Renal pelvis (tissue), 1 donor: ENCODE measurements at regions not wholly inside any gene's neighbourhood (a gene's known extent, or its start where the extent isn't known, plus 50 kb on each side); places are given as distances from the start of the nearest gene placed in this dataset.
"Not testable (repeated sequence)": the region's sequence is repeated elsewhere in the genome, so short reads cannot be mapped to it uniquely, and the experiment has no call there.

Experiments used
- DNase-seq: peaks from one replicate; pipeline ENCODE4 v3.0.0-alpha.2; 2013

GRCh38 chr5:1652873-1653697, 129.3 kb upstream of the LPCAT1 start:
- DNase-seq, result no peak

- no peak for DNase-seq
These were observed 128.5 kb upstream of the LPCAT1 start for GRCh38 chr5:1651971-1652872.

- DNase-seq, result no peak
These were observed 127.5 kb upstream of the LPCAT1 start for GRCh38 chr5:1651250-1651649.

GRCh38 chr5:1649554-1649953, 125.8 kb upstream of the LPCAT1 start:
- no peak for DNase-seq

GRCh38 chr5:1648806-1649205, 125.0 kb upstream of the LPCAT1 start:
- no peak for DNase-seq

- no peak for DNase-seq
These were observed 123.8 kb upstream of the LPCAT1 start for GRCh38 chr5:1647580-1647979.

GRCh38 chr5:1644810-1645571, 121.2 kb upstream of the LPCAT1 start:
- DNase-seq, result peak; percentile 88

GRCh38 chr5:1644393-1644809, 120.6 kb upstream of the LPCAT1 start:
- DNase-seq, result not testable (repeated sequence)

GRCh38 chr5:1643651-1644392, 120.1 kb upstream of the LPCAT1 start:
- no peak for DNase-seq

GRCh38 chr5:1642621-1643061, 118.9 kb upstream of the LPCAT1 start:
- no peak for DNase-seq

GRCh38 chr5:1642221-1642620, 118.5 kb upstream of the LPCAT1 start:
- no peak for DNase-seq

- peak; percentile 92 for DNase-seq
These were observed 117.9 kb upstream of the LPCAT1 start for GRCh38 chr5:1641560-1642166.

- no peak for DNase-seq
These were observed 117.3 kb upstream of the LPCAT1 start for GRCh38 chr5:1641041-1641440.

GRCh38 chr5:1640421-1640881, 116.7 kb upstream of the LPCAT1 start:
- DNase-seq, result no peak

- no peak for DNase-seq
These were observed 116.0 kb upstream of the LPCAT1 start for GRCh38 chr5:1639757-1640156.

GRCh38 chr5:1638658-1639400, 115.1 kb upstream of the LPCAT1 start:
- DNase-seq, result no peak

- DNase-seq, result no peak
These were observed 114.1 kb upstream of the LPCAT1 start for GRCh38 chr5:1637639-1638481.

GRCh38 chr5:1636981-1637638, 113.3 kb upstream of the LPCAT1 start:
- DNase-seq, result no peak
